ENCODE measurements at regions not wholly inside any gene's neighbourhood (a gene's known extent, or its start where the extent isn't known, plus 50 kb on each side); places are given as distances from the start of the nearest gene placed in this dataset.

DNA sequence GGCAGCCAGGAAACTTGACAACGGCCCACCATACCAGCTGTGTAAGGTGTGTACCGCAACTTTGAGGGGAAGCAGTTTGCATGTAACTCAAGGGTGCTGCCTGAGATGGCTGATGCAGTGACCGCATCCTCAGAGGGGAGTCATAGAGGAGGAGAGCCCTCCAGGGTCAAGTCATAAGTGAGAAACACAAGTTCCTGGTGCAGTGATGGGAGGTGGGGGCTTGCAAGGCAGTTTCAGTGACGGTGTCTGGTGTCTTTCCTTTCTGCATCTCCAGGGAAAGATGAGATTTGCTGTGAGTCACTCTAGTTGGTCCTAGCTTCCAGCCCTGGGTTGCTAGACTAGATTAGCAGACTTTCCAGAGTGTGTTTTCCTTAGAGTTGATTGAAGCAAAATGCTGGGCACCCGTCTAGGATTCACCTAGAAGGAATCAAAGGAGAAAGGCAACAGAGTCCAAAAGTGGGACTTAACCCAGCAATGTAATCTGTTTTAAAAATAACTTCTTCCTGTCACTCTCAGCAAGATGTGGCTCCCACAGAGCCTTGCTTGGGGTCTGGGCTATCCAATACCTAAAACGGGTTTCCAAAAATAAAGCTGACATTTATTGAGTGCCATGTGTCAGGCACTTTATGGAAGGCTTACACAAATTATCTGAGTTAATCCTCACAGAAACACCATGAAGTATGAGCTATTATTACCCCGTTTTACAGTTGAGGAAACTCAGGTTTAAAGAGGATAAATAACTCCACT is 265.4 kb upstream of the PLET1 start:
- no peak for DNase-seq
- no peaks in the 10 kb centered on the region for H3K27me3 ChIP-seq (ENCODE audit: insufficient read depth, low read depth, severe bottlenecking)
- no peak overlapping the region for H3K27ac ChIP-seq
- H3K36me3 ChIP-seq, result no peaks in the 10 kb centered on the region
- H3K9me3 ChIP-seq (ENCODE audit: severe bottlenecking), result no peaks in the 10 kb centered on the region
- TF ChIP-seq, protein P1, sequence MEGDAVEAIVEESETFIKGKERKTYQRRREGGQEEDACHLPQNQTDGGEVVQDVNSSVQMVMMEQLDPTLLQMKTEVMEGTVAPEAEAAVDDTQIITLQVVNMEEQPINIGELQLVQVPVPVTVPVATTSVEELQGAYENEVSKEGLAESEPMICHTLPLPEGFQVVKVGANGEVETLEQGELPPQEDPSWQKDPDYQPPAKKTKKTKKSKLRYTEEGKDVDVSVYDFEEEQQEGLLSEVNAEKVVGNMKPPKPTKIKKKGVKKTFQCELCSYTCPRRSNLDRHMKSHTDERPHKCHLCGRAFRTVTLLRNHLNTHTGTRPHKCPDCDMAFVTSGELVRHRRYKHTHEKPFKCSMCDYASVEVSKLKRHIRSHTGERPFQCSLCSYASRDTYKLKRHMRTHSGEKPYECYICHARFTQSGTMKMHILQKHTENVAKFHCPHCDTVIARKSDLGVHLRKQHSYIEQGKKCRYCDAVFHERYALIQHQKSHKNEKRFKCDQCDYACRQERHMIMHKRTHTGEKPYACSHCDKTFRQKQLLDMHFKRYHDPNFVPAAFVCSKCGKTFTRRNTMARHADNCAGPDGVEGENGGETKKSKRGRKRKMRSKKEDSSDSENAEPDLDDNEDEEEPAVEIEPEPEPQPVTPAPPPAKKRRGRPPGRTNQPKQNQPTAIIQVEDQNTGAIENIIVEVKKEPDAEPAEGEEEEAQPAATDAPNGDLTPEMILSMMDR (IDR thresholded peaks at IDR 0.05; ENCODE audit: low read depth, low read length), result no peak
- H3K4me3 ChIP-seq (ENCODE audit: low read depth, low read length), result no peak overlapping the region

DNA sequence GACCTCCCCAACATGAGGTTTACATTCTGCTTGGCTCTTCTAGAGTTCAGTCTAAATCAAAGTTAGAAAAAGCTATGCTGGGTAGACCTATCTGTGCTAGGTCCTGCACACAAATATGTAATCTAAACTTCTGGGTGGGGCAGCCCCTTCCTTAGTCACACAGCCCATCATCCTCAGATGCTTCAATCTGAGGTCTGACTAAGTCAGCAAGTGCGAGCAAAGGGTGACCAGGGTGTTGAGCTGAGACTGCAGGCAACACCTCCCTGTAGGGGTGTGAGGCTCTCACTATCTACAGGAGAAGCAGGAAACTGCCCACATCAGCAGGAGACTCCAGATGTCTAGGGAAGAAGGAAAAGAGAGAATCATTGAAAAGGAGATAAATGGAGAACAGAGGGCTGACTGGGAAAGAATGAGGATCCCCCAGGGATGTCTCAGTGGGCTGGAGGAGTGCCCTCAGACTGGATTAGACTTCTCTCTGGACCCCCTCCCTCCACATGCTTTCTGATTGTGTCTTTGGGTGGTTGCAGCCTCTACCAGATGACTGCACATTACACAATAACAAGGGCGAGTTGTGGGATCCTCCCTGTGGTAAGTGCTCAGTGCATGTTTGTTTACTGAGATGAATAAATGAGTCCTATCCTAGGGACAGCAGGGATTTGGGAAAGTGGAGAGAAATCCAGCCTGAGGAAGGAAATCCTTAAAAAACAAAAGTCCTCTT is 266.2 kb upstream of the PLET1 start:
- Histone ChIP-seq H3K4me3 (ENCODE audit: low read depth, low read length) (no peak overlapping the region), H3K27ac (no peak overlapping the region), H3K36me3 (no peaks in the 10 kb centered on the region), H3K9me3 (ENCODE audit: severe bottlenecking) (no peaks in the 10 kb centered on the region), H3K27me3 (ENCODE audit: insufficient read depth, low read depth, severe bottlenecking) (no peaks in the 10 kb centered on the region)
- TF ChIP-seq, protein P1 (IDR thresholded peaks at IDR 0.05; ENCODE audit: low read depth, low read length), result no peak
- DNase-seq, result no peak

DNA sequence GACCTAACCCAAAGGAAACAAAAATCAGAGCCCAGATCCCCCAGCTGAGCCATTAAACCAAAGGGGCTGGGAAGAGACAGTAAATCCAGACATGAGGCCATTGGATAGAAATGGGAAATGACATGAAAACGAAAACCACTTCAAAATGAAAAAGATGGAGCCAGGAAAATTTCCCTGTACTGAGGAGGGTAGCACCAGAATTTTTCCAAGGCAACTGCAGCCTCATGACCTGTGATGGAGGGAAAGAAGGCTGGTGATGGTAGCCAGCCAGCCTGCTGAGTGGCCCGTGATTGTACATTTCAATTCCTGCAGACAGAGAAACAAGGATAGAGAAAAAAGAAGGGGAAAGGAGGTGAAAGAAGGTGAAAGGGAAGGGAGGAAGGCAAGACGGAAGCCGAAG is 268.4 kb upstream of the PLET1 start:
- H3K27ac ChIP-seq, result no peak overlapping the region
- no peaks in the 10 kb centered on the region for H3K9me3 ChIP-seq (ENCODE audit: severe bottlenecking)
- H3K4me3 ChIP-seq (ENCODE audit: low read depth, low read length), result no peak overlapping the region
- DNase-seq, result no peak
- TF ChIP-seq, protein P1 (IDR thresholded peaks at IDR 0.05; ENCODE audit: low read depth, low read length), result no peak
- no peaks in the 10 kb centered on the region for H3K36me3 ChIP-seq
- no peaks in the 10 kb centered on the region for H3K27me3 ChIP-seq (ENCODE audit: insufficient read depth, low read depth, severe bottlenecking)

DNA sequence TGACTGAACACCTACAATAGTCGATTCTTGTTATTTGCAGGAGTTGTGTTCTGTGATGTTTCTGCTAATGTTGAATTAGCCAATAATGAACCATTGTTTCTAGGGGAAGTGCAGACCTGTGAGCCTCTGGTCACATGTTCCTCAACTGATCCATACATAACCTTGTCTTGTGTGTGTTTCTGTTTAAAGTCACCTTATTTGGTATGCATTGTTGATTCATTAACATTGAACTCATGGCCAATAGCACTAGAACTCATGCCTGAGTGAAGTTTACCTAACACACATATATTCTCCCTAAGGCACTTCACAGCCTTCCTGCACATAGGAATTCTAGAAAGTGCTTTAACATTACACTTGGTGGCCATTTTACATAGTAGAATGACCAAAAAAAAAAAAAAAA is 271.8 kb upstream of the PLET1 start:
- Histone ChIP-seq H3K27ac (no peak overlapping the region), H3K36me3 (no peaks in the 10 kb centered on the region), H3K27me3 (ENCODE audit: insufficient read depth, low read depth, severe bottlenecking) (no peaks in the 10 kb centered on the region), H3K9me3 (ENCODE audit: severe bottlenecking) (no peaks in the 10 kb centered on the region), H3K4me3 (ENCODE audit: low read depth, low read length) (no peak overlapping the region)
- DNase-seq, result no peak
- TF ChIP-seq, protein P1 (IDR thresholded peaks at IDR 0.05; ENCODE audit: low read depth, low read length), result no peak

DNA sequence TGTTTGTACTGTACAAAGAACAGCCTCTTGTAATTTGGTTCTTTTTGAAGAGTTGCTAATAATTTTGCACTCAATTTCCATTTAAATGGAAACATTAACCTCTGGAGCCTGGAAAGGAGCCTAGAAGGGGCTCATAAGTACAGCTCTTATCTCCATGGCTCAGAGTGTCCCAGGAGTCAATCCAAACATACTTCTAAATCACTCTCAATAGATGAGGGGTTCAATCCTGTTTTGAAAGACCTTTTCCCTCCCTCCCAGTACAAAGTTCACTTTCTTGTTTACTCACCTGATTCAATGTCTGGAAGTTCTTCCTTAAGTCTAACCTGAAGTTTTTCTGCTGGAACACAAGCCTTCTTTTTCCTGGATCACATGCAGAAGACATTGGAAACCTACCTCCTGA is 273.0 kb upstream of the PLET1 start:
- DNase-seq, result no peak
- H3K36me3 ChIP-seq, result no peaks in the 10 kb centered on the region
- no peak overlapping the region for H3K27ac ChIP-seq
- H3K9me3 ChIP-seq (ENCODE audit: severe bottlenecking), result no peaks in the 10 kb centered on the region
- TF ChIP-seq, protein P1 (IDR thresholded peaks at IDR 0.05; ENCODE audit: low read depth, low read length), result no peak
- no peak overlapping the region for H3K4me3 ChIP-seq (ENCODE audit: low read depth, low read length)
- no peaks in the 10 kb centered on the region for H3K27me3 ChIP-seq (ENCODE audit: insufficient read depth, low read depth, severe bottlenecking)
